ENCODE measurements at regions not wholly inside any gene's neighbourhood (a gene's known extent, or its start where the extent isn't known, plus 50 kb on each side); places are given as distances from the start of the nearest gene placed in this dataset.

DNA sequence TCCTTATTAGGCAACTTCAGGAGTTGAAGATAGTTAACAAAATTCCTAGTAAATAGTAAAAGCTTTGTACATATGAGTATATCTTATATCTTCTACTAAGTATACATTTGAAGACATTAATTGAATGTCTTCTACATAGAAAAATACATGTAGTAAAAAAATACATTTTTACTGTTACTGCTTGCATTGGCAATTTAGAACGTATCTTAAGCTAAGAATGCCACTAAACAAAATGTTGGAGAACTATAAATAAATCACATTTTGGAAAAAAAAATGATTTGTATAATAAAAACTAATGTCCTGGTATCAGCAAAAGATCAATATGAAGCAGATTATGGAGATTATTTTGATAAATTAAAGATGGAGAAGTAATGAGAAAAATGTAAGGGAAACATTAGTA is 434.2 kb upstream of the SLC8A1 start:
- TF ChIP-seq, protein P1, sequence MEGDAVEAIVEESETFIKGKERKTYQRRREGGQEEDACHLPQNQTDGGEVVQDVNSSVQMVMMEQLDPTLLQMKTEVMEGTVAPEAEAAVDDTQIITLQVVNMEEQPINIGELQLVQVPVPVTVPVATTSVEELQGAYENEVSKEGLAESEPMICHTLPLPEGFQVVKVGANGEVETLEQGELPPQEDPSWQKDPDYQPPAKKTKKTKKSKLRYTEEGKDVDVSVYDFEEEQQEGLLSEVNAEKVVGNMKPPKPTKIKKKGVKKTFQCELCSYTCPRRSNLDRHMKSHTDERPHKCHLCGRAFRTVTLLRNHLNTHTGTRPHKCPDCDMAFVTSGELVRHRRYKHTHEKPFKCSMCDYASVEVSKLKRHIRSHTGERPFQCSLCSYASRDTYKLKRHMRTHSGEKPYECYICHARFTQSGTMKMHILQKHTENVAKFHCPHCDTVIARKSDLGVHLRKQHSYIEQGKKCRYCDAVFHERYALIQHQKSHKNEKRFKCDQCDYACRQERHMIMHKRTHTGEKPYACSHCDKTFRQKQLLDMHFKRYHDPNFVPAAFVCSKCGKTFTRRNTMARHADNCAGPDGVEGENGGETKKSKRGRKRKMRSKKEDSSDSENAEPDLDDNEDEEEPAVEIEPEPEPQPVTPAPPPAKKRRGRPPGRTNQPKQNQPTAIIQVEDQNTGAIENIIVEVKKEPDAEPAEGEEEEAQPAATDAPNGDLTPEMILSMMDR (conservative IDR thresholded peaks at IDR 0.05 in 1 of 2, IDR thresholded peaks at IDR 0.05 in 1 of 2; ENCODE audit: low read depth in 1 of 2, low read length in 2 of 2): no peak
- TF ChIP-seq EZH2 (IDR thresholded peaks at IDR 0.05; ENCODE audit: low read length, missing control alignments): no peak

All from fibroblast of lung (primary cell).